Epithelial cell of esophagus (primary cell): ENCODE measurements at regions not wholly inside any gene's neighbourhood (a gene's known extent, or its start where the extent isn't known, plus 50 kb on each side); places are given as distances from the start of the nearest gene placed in this dataset.
A peak's percentile ranks its signal among the peaks of the same experiment; 100 is the strongest.

Source experiments
- DNase-seq: peaks from one replicate; pipeline ENCODE4 v3.0.0; 2010; ENCODE audit warnings: low read depth
- H3K4me3 ChIP-seq: 2 replicates; pipeline ENCODE4 v1.5.1; 2011; ENCODE audit warnings: mild to moderate bottlenecking, low read length, control low read depth
- TF ChIP-seq, protein P1 (sequence below): IDR thresholded peaks from 2 replicates; pipeline ENCODE4 v1.5.1; 2011; ENCODE audit warnings: low read depth, mild to moderate bottlenecking, low read length, control low read depth, inconsistent platforms; ENCODE audit not compliant: insufficient read depth; ENCODE audit errors: missing control alignments

DNA sequence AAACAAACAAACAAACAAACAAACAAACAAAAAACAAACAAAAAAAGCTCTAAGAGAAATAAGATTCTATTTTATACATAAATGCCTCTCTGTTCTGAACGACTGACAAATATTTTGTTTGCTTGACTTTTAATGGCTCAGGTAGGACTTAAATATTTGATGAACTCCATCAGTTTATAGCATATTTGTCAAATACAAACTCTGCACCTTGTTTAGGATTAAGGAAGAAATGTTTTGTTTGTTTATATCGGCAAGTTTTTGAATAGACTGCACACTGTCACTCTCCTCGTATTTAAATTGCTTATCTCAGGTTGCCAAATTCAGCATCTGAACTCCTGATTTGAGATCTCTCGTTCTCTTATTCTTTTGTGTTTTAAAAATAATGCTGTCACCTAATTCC is 1499.7 kb upstream of the SLC10A2 start:
- no peak overlapping the region for H3K4me3 ChIP-seq
- no peak for DNase-seq
- TF ChIP-seq, protein P1, sequence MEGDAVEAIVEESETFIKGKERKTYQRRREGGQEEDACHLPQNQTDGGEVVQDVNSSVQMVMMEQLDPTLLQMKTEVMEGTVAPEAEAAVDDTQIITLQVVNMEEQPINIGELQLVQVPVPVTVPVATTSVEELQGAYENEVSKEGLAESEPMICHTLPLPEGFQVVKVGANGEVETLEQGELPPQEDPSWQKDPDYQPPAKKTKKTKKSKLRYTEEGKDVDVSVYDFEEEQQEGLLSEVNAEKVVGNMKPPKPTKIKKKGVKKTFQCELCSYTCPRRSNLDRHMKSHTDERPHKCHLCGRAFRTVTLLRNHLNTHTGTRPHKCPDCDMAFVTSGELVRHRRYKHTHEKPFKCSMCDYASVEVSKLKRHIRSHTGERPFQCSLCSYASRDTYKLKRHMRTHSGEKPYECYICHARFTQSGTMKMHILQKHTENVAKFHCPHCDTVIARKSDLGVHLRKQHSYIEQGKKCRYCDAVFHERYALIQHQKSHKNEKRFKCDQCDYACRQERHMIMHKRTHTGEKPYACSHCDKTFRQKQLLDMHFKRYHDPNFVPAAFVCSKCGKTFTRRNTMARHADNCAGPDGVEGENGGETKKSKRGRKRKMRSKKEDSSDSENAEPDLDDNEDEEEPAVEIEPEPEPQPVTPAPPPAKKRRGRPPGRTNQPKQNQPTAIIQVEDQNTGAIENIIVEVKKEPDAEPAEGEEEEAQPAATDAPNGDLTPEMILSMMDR, result no peak

DNA sequence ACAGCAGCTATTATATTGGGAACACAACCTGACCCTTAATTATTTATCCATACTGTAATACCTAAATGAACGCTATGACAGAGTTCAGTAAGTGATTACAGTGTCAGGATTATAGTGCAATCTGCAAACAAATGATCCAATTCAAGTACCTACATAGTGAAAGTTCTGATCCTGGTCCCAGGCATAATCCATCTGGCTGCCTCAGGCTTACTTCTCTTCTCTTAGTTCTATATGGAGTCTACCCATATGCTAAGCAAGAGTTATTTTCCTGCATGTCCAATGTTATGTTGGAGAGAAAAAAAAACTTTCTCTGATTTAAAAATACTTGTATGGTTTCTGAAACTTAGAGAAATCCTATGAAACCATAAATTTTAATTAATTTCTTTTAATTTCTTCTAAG is 1487.7 kb upstream of the SLC10A2 start:
- TF ChIP-seq, protein P1, result no peak
- no peak overlapping the region for H3K4me3 ChIP-seq
- DNase-seq, result no peak

DNA sequence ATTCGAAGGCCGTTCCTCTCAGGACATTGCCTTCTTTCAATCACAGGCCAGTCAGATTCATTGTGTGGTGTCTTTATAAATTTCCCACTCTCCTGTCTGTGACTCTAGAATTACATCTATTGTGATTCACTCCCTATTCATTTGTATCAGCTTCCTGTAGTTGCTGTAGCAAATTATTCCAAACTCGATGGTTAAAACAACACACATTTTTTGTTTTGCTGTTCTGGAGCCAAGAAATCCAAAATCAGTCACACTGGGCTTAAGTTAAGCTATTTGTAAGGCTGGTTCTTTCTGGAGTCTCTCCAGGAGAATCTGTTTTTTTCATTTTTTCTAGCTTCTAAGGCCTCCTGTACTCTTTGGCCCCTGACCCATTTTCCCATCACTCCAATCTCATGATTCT is 1487.0 kb upstream of the SLC10A2 start:
- TF ChIP-seq, protein P1, result no peak
- H3K4me3 ChIP-seq, result no peak overlapping the region
- no peak for DNase-seq

DNA sequence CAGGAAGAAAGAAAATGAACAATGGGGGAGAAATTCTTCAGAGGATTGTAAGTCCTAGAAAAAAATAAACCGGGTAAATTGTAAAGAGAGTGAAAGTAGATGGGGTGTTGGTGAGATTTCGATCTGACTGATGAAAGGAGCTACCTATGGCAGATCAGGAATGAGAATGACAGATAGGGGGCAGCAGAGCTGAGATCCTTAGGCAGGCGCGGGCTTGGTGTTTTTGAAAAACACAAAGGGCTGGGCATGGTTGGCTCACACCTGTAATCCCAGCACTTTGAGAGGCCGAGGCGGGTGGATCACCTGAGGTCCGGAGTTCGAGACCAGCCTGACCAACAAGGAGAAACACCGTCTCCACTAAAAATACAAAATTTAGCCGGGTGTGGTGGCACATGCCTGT is 1468.6 kb upstream of the SLC10A2 start:
- DNase-seq, result no peak
- no peak overlapping the region for H3K4me3 ChIP-seq
- TF ChIP-seq, protein P1, result peak; percentile 7

DNA sequence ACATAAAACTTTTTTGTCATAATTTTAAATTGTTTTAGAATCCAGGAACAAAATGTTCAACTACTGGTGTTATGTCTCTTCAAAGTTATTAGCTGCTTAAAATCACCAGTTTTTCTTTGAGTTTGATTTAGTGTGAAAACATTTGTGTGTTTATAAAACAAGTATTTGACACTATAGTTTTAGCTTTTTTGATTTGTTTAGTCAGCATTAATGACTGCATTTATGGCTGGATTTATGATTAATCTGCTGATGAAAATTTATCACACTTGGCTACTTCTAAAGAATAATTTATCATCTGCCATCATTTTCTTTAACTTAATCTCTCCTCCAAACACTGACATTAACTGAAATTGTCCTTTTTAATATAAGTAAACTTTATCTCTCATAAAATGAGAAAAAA is 1465.9 kb upstream of the SLC10A2 start:
- no peak overlapping the region for H3K4me3 ChIP-seq
- no peak for DNase-seq
- TF ChIP-seq, protein P1, result no peak

DNA sequence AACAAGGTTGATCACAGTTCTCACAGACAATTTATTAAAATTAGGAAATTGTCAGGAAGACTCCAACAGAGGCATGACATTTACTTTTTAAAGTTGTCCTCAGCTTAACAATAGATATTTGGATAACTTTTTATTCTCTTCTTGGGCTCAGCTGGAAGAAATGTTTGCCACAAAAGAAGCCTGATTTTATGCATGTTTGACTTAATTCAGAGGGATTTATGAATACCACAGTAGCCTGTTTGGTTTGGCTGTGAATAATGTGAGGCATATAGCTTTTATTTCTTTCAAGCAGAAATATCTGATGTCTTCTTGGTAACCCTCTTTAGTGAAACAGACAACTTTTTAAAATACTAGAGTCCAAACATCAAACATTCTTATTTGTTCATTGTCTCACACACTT is 1464.5 kb upstream of the SLC10A2 start:
- DNase-seq, result no peak
- TF ChIP-seq, protein P1, result no peak
- H3K4me3 ChIP-seq, result no peak overlapping the region

DNA sequence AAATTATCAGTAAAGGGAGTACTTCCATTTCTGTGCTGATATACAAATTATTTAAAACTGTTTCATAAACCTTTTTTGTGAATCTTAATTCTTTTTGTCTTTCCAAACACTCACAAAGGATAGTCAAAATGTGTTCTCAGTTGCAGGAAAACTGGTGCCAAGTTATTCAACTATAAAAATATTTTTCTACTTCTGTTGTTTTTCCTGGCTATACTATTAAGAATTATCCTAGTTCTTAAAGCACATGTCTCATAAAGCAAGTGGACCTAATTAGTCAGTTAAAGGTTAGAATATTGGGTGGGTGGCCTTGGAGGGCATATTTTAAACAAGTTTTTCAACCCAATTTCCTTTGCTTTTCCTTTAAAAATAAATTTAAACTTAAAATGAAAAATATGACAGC is 1460.3 kb upstream of the SLC10A2 start:
- TF ChIP-seq, protein P1, result no peak
- DNase-seq, result no peak
- H3K4me3 ChIP-seq, result no peak overlapping the region
